Lung (tissue), 11 donors: ENCODE measurements at regions not wholly inside any gene's neighbourhood (a gene's known extent, or its start where the extent isn't known, plus 50 kb on each side); places are given as distances from the start of the nearest gene placed in this dataset.

Experiments
- ATAC-seq: fragments of 200-7000 bp; cut with Tn5 transposase; one replicate; pipeline ENCODE4 v1.9.1; 2020; ENCODE audit warnings: moderate number of reproducible peaks; ENCODE audit not compliant: insufficient read depth, low FRiP score
- DNase-seq, 3 donors: peaks; one replicate each; pipeline ENCODE4 v3.0.0-alpha.2; 2013 to 2017
- H3K27ac ChIP-seq, 2 donors: one replicate each; pipeline ENCODE4 v1.5.1; 2013; ENCODE audit warnings: mild to moderate bottlenecking in 2 of 2, moderate library complexity in 2 of 2, control low read depth in 1 of 2, inconsistent platforms in 1 of 2, low read depth in 1 of 2, low read length in 1 of 2
- H3K27me3 ChIP-seq, 3 donors: one replicate each; pipeline ENCODE4 v1.5.1; 2013; ENCODE audit warnings: low read length in 2 of 3; ENCODE audit not compliant: control insufficient read depth in 3 of 3, insufficient read depth in 3 of 3
- H3K36me3 ChIP-seq, 4 donors: one replicate each; pipeline ENCODE4 v1.5.1; 2013; ENCODE audit warnings: low read length in 4 of 4, mild to moderate bottlenecking in 1 of 4, moderate library complexity in 1 of 4; ENCODE audit not compliant: control insufficient read depth in 4 of 4, insufficient read depth in 4 of 4
- H3K4me1 ChIP-seq, 5 donors: one replicate each; pipeline ENCODE4 v1.5.1; 2013; ENCODE audit warnings: low read length in 5 of 5, mild to moderate bottlenecking in 2 of 5, moderate library complexity in 1 of 5; ENCODE audit not compliant: control insufficient read depth in 5 of 5, insufficient read depth in 5 of 5
- H3K4me3 ChIP-seq: one replicate; pipeline ENCODE4 v1.5.1; 2013; ENCODE audit warnings: mild to moderate bottlenecking, control low read depth, moderate library complexity
- H3K9ac ChIP-seq, 2 donors: one replicate each; pipeline ENCODE4 v1.5.1; 2013; ENCODE audit warnings: low read length in 2 of 2, control low read depth in 1 of 2; ENCODE audit not compliant: insufficient read depth in 1 of 2
- H3K9me3 ChIP-seq, 4 donors: one replicate each; pipeline ENCODE4 v1.5.1; 2013; ENCODE audit warnings: low read length in 3 of 4, mild to moderate bottlenecking in 1 of 4, moderate library complexity in 1 of 4; ENCODE audit not compliant: control insufficient read depth in 4 of 4, insufficient read depth in 3 of 4
- WGBS, 2 donors: extraction: QIAGEN DNeasy Blood & Tissue Kit; methylation state at CpG; one replicate each; pipeline ENCODE4 v1.1.7; 2013; 5-methylcytosine and 5-hydroxymethylcytosine counted together
- TF ChIP-seq, protein P1 (sequence below): IDR thresholded peaks from 2 replicates; pipeline ENCODE4 v1.5.1; 2012; ENCODE audit warnings: mild to moderate bottlenecking; ENCODE audit errors: control extremely low read depth, extremely low read depth
- donor health status: control.
- donor health status: control.
- donor health status: Bipolar disorder and iron deficiency.
- donor health status: healthy.
- donor health status: DM: yes; HTN: yes; CAD: no.

DNA sequence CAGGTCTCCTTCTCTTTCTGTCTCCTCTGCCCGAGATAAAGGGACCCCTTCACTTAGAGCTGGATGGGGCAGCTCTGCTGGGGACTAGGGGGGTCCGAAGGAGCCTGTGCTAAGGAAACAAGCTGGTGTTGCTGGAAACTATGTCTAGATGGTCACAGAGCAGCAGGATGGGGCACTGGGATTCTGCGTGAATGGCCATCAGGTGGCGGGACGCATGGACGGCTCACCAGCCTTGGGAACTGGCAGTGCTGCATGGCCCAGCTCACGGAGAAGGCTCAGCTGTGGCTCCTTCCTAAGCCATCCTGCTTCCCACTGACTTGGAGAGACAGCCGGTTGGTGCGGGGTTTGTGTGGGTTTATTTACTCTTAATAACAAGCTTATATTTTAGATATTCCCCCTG is 411.8 kb downstream of the ZNF536 start:
- Histone ChIP-seq H3K36me3 (no peaks in the 10 kb centered on the region), H3K4me3 (no peak overlapping the region), H3K4me1 (peaks cover 0 to 9% (median 0%) of the 10 kb centered on the region in 5 donors), H3K9me3 (no peaks in the 10 kb centered on the region), H3K27ac (no peak overlapping the region), H3K9ac (no peak overlapping the region), H3K27me3 (no peaks in the 10 kb centered on the region)
- ATAC-seq (no peak), DNase-seq (no peak)
- TF ChIP-seq, protein P1, sequence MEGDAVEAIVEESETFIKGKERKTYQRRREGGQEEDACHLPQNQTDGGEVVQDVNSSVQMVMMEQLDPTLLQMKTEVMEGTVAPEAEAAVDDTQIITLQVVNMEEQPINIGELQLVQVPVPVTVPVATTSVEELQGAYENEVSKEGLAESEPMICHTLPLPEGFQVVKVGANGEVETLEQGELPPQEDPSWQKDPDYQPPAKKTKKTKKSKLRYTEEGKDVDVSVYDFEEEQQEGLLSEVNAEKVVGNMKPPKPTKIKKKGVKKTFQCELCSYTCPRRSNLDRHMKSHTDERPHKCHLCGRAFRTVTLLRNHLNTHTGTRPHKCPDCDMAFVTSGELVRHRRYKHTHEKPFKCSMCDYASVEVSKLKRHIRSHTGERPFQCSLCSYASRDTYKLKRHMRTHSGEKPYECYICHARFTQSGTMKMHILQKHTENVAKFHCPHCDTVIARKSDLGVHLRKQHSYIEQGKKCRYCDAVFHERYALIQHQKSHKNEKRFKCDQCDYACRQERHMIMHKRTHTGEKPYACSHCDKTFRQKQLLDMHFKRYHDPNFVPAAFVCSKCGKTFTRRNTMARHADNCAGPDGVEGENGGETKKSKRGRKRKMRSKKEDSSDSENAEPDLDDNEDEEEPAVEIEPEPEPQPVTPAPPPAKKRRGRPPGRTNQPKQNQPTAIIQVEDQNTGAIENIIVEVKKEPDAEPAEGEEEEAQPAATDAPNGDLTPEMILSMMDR = no peak
- 91 to 92% methylated on average over 9 of the region's 9 CpGs for WGBS, 2 donors

DNA sequence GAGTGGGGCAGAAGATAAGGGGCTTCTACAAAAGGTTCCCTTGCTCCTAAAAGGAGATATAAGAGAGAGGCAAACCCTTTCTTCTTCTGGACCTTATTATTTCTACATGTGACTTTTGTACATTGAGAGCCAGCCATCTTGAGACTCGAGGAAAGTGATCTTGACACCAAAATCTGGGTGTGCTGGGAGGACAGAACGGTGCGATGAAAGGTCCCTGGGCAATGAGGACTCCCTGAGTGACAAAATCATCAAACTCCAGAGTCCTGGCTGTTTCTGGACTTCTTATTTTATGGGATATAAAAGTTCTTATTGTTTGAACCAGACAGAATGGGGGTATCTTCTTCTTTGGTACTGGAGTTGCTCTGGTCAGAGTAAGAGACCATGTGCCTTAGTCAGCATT is 411.0 kb downstream of the ZNF536 start:
- Histone ChIP-seq H3K4me1 (peaks cover 0 to 9% (median 0%) of the 10 kb centered on the region in 5 donors), H3K36me3 (no peaks in the 10 kb centered on the region), H3K27ac (no peak overlapping the region), H3K4me3 (no peak overlapping the region), H3K9ac (no peak overlapping the region), H3K27me3 (no peaks in the 10 kb centered on the region), H3K9me3 (peaks cover 0 to 5% (median 0%) of the 10 kb centered on the region in 4 donors)
- TF ChIP-seq, protein P1 = no peak
- no peak for DNase-seq
- no peak for ATAC-seq
- 85 to 86% methylated on average over 3 of the region's 3 CpGs for WGBS, 2 donors

DNA sequence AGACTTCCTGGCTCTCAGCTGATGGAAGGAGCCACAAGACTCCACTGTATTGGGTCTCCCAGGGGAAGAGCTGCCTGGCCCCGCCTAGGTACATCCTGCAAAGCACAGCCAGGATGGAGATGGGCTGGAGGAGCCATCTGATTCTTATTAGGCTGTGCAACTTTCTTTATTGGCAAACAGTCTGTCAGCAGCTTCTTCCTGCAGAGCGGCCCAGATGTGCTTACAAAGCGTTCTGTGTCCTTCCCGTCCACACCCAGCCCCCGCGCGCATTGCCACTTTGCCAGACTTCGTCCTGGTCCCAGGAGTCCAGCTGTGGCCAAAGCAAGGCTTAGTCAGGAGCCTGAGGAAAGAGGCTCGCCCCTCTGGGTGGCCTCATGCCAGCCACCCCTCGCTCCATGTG is 409.3 kb downstream of the ZNF536 start:
- WGBS, 2 donors = 83 to 88% methylated on average over 10 of the region's 10 CpGs
- ATAC-seq (no peak), DNase-seq (no peak)
- TF ChIP-seq, protein P1 = no peak
- Histone ChIP-seq H3K27ac (no peak overlapping the region), H3K4me3 (no peak overlapping the region), H3K36me3 (no peaks in the 10 kb centered on the region), H3K4me1 (peaks cover 0 to 9% (median 0%) of the 10 kb centered on the region in 5 donors), H3K9me3 (peaks cover 0 to 6% (median 0%) of the 10 kb centered on the region in 4 donors), H3K9ac (no peak overlapping the region), H3K27me3 (no peaks in the 10 kb centered on the region)

DNA sequence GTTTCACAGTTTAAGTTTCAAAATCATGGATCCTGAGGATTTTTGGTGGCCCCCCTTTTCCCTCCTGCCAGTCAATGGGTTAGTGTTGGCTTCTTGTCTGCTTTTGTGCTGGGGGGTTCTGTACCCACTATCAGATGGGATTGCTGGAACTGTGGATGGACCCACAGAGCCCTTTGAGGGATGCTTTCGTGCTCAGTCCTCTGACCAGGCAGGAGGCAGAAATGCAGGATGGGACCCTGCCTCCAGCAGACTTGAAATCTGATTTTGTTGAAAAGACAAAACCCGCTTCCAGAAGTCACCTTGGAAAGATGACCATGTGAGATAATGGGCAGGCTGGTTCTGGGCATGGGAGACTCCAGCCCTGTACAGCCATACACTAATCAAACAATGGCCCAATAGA is 408.9 kb downstream of the ZNF536 start:
- Histone ChIP-seq H3K27me3 (no peaks in the 10 kb centered on the region), H3K36me3 (no peaks in the 10 kb centered on the region), H3K27ac (no peak overlapping the region), H3K4me3 (no peak overlapping the region), H3K9me3 (peaks cover 0 to 6% (median 0%) of the 10 kb centered on the region in 4 donors), H3K9ac (no peak overlapping the region), H3K4me1 (peaks cover 0 to 9% (median 0%) of the 10 kb centered on the region in 5 donors)
- ATAC-seq (no peak), DNase-seq (no peak)
- WGBS, 2 donors = 94% methylated on average over 2 of the region's 2 CpGs
- TF ChIP-seq, protein P1 = no peak
